HEK293T (cell line): ENCODE measurements at regions not wholly inside any gene's neighbourhood (a gene's known extent, or its start where the extent isn't known, plus 50 kb on each side); places are given as distances from the start of the nearest gene placed in this dataset.

Experiments
- CTCF ChIA-PET: fragments of 350-600 bp; formaldehyde crosslinking; extraction: SDS; loops from one replicate; lab custom pipeline; 2021; ENCODE audit warnings: antibody characterized with exemption, inconsistent platforms; lab: Yijun Ruan, JAX
- POLR2A ChIA-PET: fragments of 350-600 bp; formaldehyde crosslinking; extraction: SDS; loops from one replicate; lab custom pipeline; 2020; ENCODE audit warnings: antibody characterized with exemption, inconsistent platforms; lab: Yijun Ruan, JAX
- DNase-seq: peaks from one replicate; pipeline ENCODE4 v3.0.0; 2012; ENCODE audit warnings: mixed read lengths; ENCODE audit errors: extremely low spot score
- ARNT ChIP-seq: fragments of 450-650 bp; IDR thresholded peaks from 2 replicates; pipeline ENCODE4 v1.6.1; 2017; ENCODE audit warnings: mild to moderate bottlenecking
- BHLHE40 ChIP-seq: fragments of 450-650 bp; IDR thresholded peaks from 2 replicates; pipeline ENCODE4 v1.6.1; 2016; ENCODE audit warnings: mild to moderate bottlenecking, moderate library complexity, borderline replicate concordance
- CTBP1 ChIP-seq: fragments of 450-650 bp; IDR thresholded peaks from 2 replicates; pipeline ENCODE4 v1.6.1; 2016; ENCODE audit warnings: borderline replicate concordance
- ELF4 ChIP-seq: fragments of 450-650 bp; IDR thresholded peaks from 2 replicates; pipeline ENCODE4 v1.6.1; 2017; ENCODE audit warnings: antibody characterized with exemption
- FOXA1 ChIP-seq: fragments of 450-650 bp; IDR thresholded peaks from 2 replicates; pipeline ENCODE4 v1.6.1; 2016; ENCODE audit warnings: mild to moderate bottlenecking
- FOXK2 ChIP-seq: fragments of 450-650 bp; IDR thresholded peaks from 2 replicates; pipeline ENCODE4 v1.6.1; 2016; ENCODE audit warnings: mild to moderate bottlenecking
- FOXM1 ChIP-seq: fragments of 450-650 bp; IDR thresholded peaks from 2 replicates; pipeline ENCODE4 v1.6.1; 2017; ENCODE audit warnings: mild to moderate bottlenecking, borderline replicate concordance
- HDGF ChIP-seq: fragments of 450-650 bp; IDR thresholded peaks from 2 replicates; pipeline ENCODE4 v1.6.1; 2017; ENCODE audit warnings: antibody characterized with exemption, borderline replicate concordance
- L3MBTL2 ChIP-seq: fragments of 450-650 bp; conservative IDR thresholded peaks from 2 replicates; pipeline ENCODE4 v1.6.1; 2016; ENCODE audit warnings: mild to moderate bottlenecking
- LEF1 ChIP-seq: fragments of 450-650 bp; IDR thresholded peaks from 2 replicates; pipeline ENCODE4 v1.6.1; 2017; ENCODE audit warnings: mild to moderate bottlenecking, borderline replicate concordance
- NFRKB ChIP-seq: fragments of 450-650 bp; IDR thresholded peaks from 2 replicates; pipeline ENCODE4 v1.6.1; 2016; ENCODE audit warnings: mild to moderate bottlenecking, moderate library complexity
- SP1 ChIP-seq: fragments of 450-650 bp; IDR thresholded peaks from 2 replicates; pipeline ENCODE4 v1.6.1; 2017
- SUZ12 ChIP-seq: fragments of 450-650 bp; IDR thresholded peaks from 2 replicates; pipeline ENCODE4 v1.6.1; 2016; ENCODE audit warnings: mild to moderate bottlenecking
- TARDBP ChIP-seq: fragments of 450-650 bp; IDR thresholded peaks from 2 replicates; pipeline ENCODE4 v1.6.1; 2016
- ZNF384 ChIP-seq: fragments of 450-650 bp; IDR thresholded peaks from 2 replicates; pipeline ENCODE4 v1.6.1; 2016
- TF ChIP-seq, protein P1 (sequence below): fragments of 450-650 bp; IDR thresholded peaks from 2 replicates; pipeline ENCODE4 v1.6.1; 2016

DNA sequence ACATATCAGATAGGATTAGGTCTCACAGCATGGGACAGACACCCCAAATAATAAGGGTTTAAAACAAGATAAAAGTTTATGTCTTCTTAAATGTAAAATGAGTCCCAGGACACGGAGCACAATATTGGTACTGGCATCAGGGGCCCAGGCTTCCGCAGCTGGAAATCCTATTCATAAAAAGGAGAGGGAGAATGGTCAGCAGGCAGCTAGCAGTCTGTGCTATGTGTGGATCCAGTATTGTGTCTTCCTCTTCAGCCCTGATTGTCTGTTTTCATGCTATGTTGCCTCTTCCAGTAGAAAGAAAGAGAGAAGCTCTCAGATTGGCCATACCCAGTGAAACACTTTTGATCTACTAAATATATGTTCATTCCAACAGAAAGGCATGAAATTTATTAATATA lies 319.3 kb upstream of the SLCO3A1 start:
- no peak for TF ChIP-seq FOXM1
- no peak for TF ChIP-seq SP1
- TF ChIP-seq FOXK2: no peak
- no peak for TF ChIP-seq ELF4
- no peak for TF ChIP-seq FOXA1
- no peak for TF ChIP-seq CTBP1
- TF ChIP-seq, protein P1, sequence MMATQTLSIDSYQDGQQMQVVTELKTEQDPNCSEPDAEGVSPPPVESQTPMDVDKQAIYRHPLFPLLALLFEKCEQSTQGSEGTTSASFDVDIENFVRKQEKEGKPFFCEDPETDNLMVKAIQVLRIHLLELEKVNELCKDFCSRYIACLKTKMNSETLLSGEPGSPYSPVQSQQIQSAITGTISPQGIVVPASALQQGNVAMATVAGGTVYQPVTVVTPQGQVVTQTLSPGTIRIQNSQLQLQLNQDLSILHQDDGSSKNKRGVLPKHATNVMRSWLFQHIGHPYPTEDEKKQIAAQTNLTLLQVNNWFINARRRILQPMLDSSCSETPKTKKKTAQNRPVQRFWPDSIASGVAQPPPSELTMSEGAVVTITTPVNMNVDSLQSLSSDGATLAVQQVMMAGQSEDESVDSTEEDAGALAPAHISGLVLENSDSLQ: no peak
- no peak for TF ChIP-seq TARDBP
- no peak for TF ChIP-seq SUZ12
- no peak for TF ChIP-seq BHLHE40
- no peak for TF ChIP-seq L3MBTL2
- no peak for DNase-seq
- ChIA-PET CTCF (no interaction called here), POLR2A (no interaction called here)

DNA sequence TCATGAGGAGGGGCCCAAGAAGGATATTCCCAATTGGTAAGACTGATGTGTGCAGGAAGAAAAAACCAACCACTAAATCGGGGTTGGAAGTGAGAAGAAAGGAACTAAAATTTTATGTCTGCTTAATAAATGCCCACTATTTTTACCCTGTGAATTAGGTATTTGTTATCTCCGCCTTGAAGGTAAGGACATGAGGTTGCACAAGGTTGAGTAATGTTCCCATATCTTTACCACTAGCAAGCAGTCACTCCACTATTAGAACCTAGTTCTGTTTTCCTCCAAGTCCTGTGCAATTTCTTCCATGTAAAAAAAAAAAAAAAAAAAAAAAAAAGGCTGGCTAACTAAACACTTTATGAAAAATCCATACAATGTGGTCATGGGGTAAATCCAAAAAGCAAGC lies 318.5 kb upstream of the SLCO3A1 start:
- no peak for TF ChIP-seq FOXA1
- no peak for TF ChIP-seq CTBP1
- TF ChIP-seq TARDBP: no peak
- no peak for TF ChIP-seq FOXM1
- TF ChIP-seq SUZ12: no peak
- no peak for TF ChIP-seq ZNF384
- no peak for TF ChIP-seq NFRKB
- no peak for TF ChIP-seq ELF4
- no peak for TF ChIP-seq SP1
- TF ChIP-seq FOXK2: no peak
- TF ChIP-seq HDGF: no peak
- no peak for TF ChIP-seq LEF1
- TF ChIP-seq ARNT: no peak
- no peak for TF ChIP-seq L3MBTL2
- no peak for DNase-seq
- CTCF ChIA-PET: no interaction called here
- POLR2A ChIA-PET: no interaction called here

DNA sequence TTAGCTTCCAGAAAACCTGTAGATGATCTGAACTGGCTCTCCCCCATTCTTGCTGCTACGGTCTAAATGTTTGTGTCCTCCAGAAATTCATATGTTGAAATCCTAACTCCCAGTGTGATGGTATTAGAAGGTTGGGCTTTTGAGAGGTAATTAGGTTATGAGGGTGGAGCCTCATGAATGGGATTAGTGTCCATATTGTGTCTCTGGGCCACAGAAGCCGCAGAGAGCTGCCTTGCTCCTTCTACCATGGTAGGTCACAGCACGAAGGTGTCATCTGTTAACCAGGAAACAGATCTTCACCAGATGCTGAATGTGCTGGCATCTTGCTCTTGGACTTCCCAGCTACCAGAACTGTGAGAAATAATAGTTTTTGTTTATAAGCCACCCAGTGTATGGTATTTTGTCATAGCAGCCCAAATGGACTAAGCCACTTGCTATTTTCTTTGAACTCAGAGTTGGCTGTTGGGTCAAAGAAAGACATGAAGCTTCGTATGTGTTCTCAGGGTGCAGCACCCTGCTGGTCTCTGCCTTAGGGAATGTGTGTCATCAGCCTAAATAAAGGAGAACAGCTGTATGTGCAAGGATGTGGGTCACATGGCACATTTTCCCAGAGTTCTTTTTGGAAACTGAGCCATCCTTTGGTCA lies 317.5 kb upstream of the SLCO3A1 start:
- TF ChIP-seq BHLHE40 (no peak), L3MBTL2 (no peak), ELF4 (no peak), SP1 (no peak), HDGF (no peak), TARDBP (no peak), LEF1 (no peak), FOXM1 (no peak), ARNT (no peak), ZNF384 (no peak)
- POLR2A ChIA-PET: no interaction called here
- no peak for DNase-seq
- CTCF ChIA-PET: no interaction called here

DNA sequence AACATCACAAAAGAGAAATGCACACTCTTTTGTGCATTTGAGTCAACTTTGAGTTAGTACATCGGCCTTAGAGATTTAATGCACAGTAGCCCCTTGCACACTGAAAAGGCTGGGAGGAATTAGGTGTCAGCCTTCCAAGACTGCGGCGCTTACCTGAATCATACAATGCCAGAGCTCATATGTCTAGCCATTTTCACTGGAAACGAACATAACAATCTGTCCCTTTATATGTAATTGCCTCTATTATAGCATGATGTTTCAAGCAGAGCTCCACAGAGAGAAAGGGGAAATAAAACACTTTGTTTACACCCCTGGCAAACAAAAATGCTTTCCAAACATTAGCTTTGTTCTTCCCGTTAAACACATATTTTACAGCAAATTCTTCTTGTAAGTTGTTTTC lies 315.7 kb upstream of the SLCO3A1 start:
- ChIA-PET CTCF (no interaction called here), POLR2A (no interaction called here)
- TF ChIP-seq NFRKB (no peak), SUZ12 (no peak), L3MBTL2 (no peak), CTBP1 (no peak), SP1 (no peak), ZNF384 (no peak), BHLHE40 (no peak), FOXM1 (no peak), HDGF (no peak), ELF4 (no peak), TARDBP (no peak), ARNT (no peak), FOXK2 (no peak), FOXA1 (no peak)
- TF ChIP-seq, protein P1: no peak
- no peak for DNase-seq

DNA sequence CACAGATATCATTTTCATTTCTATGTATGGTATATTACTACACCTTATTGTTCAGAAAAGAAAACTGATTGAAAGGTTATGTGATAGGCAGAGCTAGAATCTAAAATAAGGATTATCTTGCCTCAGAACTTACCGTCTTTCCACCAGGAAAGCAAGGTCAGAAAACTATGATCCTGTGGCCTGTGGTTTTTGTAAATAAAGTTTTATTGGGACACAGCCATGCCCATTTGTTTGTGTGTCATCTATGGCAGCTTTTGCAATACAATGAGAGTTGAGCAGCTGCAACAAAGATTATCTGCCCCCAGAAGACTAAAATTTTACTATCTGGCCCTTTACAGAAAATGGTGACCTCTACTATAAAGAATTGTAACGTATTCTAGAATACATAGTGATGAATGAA lies 314.7 kb upstream of the SLCO3A1 start:
- DNase-seq: no peak
- ChIA-PET CTCF (interaction anchor here (0.7 kb wide), 1 partner anchor 9 kb away, joined by 3 read pairs; no protein-coding TSS in a partner anchor), POLR2A (no interaction called here)
- TF ChIP-seq FOXK2: no peak
- TF ChIP-seq HDGF: no peak
- no peak for TF ChIP-seq TARDBP
- no peak for TF ChIP-seq NFRKB

DNA sequence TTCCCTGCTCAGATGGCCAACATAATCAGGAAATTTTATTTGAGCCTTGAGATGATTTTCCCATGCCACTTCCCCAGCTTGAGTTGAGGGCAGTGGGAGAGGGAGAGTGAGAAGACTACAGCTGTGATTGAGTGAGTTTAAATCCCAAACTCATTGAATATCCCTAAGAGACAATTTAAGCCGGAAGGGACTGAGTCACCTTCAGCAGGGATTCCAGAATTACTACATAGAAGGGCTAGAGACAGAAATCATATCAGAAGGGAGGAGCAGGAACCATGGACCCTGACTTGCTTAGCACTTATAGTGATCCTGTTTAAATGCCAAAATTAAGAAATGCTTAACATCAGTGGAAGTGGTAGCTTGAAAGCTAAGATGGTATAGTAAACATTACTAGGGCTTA lies 312.2 kb upstream of the SLCO3A1 start:
- no peak for DNase-seq
- TF ChIP-seq TARDBP: no peak
- no peak for TF ChIP-seq L3MBTL2
- no peak for TF ChIP-seq SP1
- ChIA-PET POLR2A (no interaction called here), CTCF (no interaction called here)

DNA sequence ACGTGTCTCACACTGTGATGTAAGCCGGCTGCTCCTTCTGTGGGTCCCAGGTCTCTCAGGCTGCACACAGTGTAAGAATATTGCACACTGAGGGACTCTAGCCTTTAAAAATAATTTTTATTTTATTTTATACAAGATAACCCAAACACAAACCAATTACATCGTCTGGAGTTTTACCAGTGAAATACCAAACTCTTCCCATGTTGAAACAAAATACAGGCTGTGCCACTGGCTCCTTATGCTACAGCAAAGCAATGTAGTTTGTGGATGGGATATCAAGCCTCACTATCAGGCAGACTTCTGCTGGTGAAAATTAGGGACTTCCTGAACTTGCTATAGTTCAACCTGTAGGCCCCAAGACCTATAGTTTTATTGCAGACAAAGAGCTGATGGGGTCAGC lies 311.3 kb upstream of the SLCO3A1 start:
- no peak for TF ChIP-seq CTBP1
- no peak for TF ChIP-seq TARDBP
- no peak for TF ChIP-seq BHLHE40
- no peak for TF ChIP-seq FOXA1
- TF ChIP-seq ARNT: no peak
- TF ChIP-seq SP1: no peak
- no peak for TF ChIP-seq ELF4
- TF ChIP-seq NFRKB: no peak
- no peak for TF ChIP-seq HDGF
- TF ChIP-seq ZNF384: no peak
- TF ChIP-seq, protein P1: no peak
- no peak for TF ChIP-seq SUZ12
- TF ChIP-seq LEF1: no peak
- no peak for TF ChIP-seq FOXM1
- no peak for TF ChIP-seq FOXK2
- no peak for TF ChIP-seq L3MBTL2
- DNase-seq: no peak
- ChIA-PET POLR2A (no interaction called here), CTCF (no interaction called here)
